ENCODE measurements at regions not wholly inside any gene's neighbourhood (a gene's known extent, or its start where the extent isn't known, plus 50 kb on each side); places are given as distances from the start of the nearest gene placed in this dataset.

- DNase-seq, result no peak
Measured at GRCh38 chr13:73223372-73223781, 164.6 kb downstream of the KLF5 start.

GRCh38 chr13:73222627-73223305 lies 164.0 kb downstream of the KLF5 start:
- no peak for DNase-seq

- DNase-seq, result no peak
Measured at GRCh38 chr13:73220966-73221720, 162.3 kb downstream of the KLF5 start.

- no peak for DNase-seq
Measured at GRCh38 chr13:73218181-73218580, 159.4 kb downstream of the KLF5 start.

- no peak for DNase-seq
Measured at GRCh38 chr13:73216381-73216831, 157.6 kb downstream of the KLF5 start.

DNA sequence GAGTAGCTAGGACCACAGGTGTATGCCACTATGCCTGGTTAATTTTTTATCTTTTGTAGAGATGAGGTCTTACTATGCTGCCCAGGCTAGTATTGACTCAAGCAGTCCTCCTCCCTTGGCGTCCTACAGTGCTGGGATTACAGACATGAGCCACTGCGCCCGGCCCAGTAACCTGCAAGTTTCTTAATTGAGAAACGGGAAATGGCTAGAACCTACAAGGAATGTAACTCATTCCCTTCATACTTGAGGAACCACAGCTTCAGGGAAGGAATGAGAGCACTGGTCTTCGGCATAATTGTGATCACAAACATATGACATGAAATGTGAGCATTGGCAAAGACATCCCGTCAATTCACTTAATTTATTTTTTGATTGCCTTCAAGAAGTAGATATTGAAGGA lies 157.0 kb downstream of the KLF5 start:
- DNase-seq, result no peak

GRCh38 chr13:73212482-73212881 lies 153.7 kb downstream of the KLF5 start:
- DNase-seq, result no peak

DNA sequence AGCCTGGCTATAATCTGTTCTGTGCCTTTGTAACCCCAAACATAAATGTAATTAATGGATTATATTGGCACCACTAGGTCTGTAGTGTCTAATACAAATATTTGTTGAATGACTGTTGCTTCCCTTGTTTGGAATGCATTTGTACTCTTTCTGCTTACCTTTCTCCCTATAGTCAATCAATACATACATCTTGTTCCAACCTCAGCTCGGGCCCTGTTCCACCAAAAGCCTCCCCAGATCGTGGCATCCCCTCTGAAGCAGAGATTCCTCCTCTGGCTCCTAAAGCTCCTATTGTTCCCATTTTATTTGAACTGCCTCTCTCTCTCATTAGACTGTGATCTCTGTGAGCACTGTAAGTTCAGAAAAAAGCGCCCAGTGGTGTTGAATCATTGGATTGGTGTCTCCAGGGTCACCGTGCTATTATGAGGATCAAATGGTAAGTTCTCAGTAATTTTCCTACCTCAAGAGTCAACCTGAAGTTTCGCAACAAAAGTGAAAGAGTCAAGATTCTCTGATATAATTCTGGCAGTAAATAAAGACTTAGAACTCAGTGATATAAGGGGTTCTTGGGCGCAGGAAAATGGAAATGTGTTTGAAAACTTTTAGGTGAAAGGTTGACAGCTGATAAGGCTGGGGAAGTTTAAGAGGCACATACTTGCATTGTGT lies 151.5 kb downstream of the KLF5 start:
- DNase-seq, result no peak

DNA sequence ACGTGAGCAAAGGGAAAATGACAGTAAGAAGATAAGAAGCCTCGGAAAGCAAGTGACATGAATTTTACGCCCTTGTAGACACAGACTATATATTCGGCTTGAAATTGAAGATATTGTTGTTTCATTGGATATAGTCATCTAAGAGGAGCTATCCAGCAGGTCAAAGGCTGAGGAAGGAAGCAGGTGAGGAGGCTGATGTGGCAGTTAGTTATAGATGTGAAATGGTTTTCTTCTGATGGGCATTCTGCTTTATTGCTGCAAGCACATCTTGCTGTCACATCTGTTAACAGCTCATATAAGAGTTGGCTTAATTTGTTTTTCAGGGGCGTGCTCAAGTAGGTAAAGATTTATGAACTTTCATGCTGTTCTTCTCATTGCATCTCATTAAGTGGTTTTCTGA lies 146.1 kb downstream of the KLF5 start:
- no peak for DNase-seq

DNA sequence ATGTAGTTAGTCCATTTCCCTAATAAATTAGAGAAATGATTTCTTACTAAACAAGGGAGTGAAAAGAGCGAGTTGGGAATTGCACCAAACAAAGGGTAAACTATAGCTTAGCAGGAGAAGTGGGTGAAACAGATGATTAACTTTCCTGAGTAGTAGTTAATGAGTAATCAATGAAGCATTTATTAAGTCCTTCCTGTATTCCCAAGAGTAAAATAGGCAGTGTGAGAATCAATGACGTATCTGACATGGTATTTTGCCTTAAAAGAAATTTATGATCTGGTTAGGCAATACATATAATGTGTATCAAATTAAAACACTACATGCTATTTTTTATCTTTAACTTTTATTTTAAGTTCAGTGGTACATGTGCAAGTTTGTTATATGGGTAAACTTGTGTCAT lies 142.8 kb downstream of the KLF5 start:
- no peak for DNase-seq

GRCh38 chr13:73198991-73199411 lies 140.2 kb downstream of the KLF5 start:
- DNase-seq, result no peak

DNA sequence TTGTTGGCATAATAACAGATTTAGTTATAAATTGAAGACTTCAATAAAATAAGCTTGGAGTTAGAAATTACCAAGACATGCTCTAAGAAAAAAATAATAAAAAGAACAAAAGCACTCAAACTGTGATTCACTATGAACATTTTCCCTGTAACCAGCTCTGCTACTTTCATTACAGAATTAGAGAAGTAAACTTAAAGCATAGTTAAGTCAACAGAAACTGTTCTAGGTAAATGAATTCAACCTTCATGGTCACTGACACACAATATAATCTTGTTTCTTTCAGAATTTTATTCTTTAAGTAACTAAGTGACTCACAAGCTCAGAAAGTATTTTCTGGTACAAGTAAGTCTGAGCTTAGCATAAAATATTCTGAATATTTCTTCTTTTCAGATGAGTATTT lies 136.3 kb downstream of the KLF5 start:
- no peak for DNase-seq

DNA sequence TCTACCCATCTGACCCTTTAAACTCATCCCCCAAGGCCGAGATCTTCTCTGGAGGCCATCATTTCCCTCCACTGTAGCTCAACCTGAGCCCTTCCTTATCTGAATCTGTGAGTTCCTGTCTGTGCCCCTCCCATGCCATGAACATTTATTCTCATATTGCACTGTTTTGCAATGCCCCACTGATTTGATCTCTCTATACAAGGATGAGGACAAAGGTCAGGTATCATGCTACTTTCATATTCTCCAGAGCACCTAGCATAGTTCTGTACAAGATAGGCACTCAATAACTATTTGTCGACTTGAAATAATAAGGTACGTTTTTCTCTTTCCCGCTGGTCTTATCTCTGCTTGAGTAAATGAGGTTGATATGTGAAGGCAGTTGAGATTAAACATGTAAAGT lies 135.5 kb downstream of the KLF5 start:
- no peak for DNase-seq

- DNase-seq, result no peak
Measured at GRCh38 chr13:73193554-73193953, 134.7 kb downstream of the KLF5 start.

- DNase-seq, result no peak
Measured at GRCh38 chr13:73190477-73190876, 131.7 kb downstream of the KLF5 start.

- DNase-seq, result no peak
Measured at GRCh38 chr13:73189776-73190175, 131.0 kb downstream of the KLF5 start.

GRCh38 chr13:73189362-73189761 lies 130.6 kb downstream of the KLF5 start:
- no peak for DNase-seq

- DNase-seq, result no peak
Measured at GRCh38 chr13:73187106-73187505, 128.3 kb downstream of the KLF5 start.

GRCh38 chr13:73179650-73180274 lies 121.0 kb downstream of the KLF5 start:
- no peak for DNase-seq

DNA sequence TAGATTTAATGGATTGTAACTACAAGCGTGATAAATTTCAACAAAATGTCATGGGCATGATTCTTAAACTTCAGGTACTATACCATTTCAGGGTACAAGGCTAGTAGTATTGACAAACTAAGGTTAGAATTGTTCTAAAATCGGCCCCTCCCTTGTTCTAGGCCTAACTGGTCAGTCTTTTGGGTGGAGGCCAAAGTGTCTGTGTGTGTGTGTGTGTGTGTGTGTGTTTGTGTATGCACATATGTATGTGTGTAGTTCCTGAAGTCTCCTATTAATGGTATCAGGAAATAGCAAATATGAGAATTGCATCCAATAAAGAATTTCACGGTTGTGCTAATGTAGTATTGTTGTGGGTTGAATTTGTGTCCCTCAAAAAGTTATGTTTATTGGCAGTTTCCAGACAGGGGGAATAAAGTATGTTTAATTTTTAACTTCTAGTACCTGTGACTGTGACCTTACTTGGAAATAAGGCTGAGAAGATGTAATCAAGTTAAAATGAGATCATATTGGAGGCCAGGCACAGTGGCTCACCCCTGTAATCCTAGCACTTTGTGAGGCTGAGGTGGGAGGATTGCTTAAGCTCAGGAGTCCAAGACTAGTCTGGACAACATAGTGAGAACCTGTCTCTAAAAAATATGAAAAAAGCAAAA lies 119.2 kb downstream of the KLF5 start:
- DNase-seq, result no peak

GRCh38 chr13:73177017-73177416 lies 118.2 kb downstream of the KLF5 start:
- no peak for DNase-seq

GRCh38 chr13:73174521-73175010 lies 115.8 kb downstream of the KLF5 start:
- no peak for DNase-seq
